Colonic mucosa (tissue), 4 donors: ENCODE measurements at regions not wholly inside any gene's neighbourhood (a gene's known extent, or its start where the extent isn't known, plus 50 kb on each side); places are given as distances from the start of the nearest gene placed in this dataset.

ENCODE experiments used
- DNase-seq: peaks from one replicate; pipeline ENCODE4 v3.0.0-alpha.2; 2020
- H3K27ac ChIP-seq: fragments of 200-600 bp; one replicate; pipeline ENCODE4 v1.8.0; 2021
- H3K27me3 ChIP-seq: fragments of 200-600 bp; one replicate; pipeline ENCODE4 v1.8.0; 2021
- H3K36me3 ChIP-seq: fragments of 200-600 bp; one replicate; pipeline ENCODE4 v1.8.0; 2021
- H3K4me1 ChIP-seq: fragments of 200-600 bp; one replicate; pipeline ENCODE4 v1.8.0; 2021; ENCODE audit warnings: mild to moderate bottlenecking
- H3K4me3 ChIP-seq: fragments of 200-600 bp; one replicate; pipeline ENCODE4 v1.8.0; 2021
- H3K9ac ChIP-seq, 2 donors: one replicate each; pipeline ENCODE4 v1.7.0; 2013; ENCODE audit warnings: control low read depth in 2 of 2, low read depth in 2 of 2, low read length in 2 of 2
- H3K9me3 ChIP-seq: fragments of 200-600 bp; one replicate; pipeline ENCODE4 v1.8.0; 2021
- intact Hi-C: fragments of 100-400 bp; cut with DNase I; formaldehyde crosslinking; loops from one replicate; pipeline ENCODE4 v1.14.1; 2022
- TF ChIP-seq, protein P1 (sequence below): fragments of 200-600 bp; IDR thresholded peaks from one replicate; pipeline ENCODE4 v1.8.0; 2022; ENCODE audit warnings: antibody characterized with exemption, mild to moderate bottlenecking
- donor health status: healthy.
- donor health status: DM: no; HTN: no; CAD: no.
- donor health status: DM: no; HTN: no; CAD: no.

DNA sequence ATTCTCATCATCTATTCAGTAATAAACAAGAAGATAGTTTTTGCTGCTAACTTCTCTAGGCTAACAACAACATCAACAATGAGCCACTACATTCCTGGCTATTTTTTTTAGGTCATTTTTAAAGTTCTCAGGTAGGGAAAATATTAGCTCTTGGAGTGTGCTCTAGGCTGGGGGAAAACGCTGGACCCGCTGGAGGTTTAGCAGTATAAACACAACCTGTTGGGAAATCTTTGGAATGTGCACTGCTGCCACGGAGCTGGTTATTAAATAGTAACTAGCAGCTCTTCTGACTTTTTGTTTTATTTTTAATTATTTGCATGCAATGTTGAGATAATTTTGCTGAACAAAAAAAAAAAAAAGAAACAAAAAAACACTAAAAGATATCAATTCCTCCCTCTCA, 892.1 kb upstream of the ACVR2A start:
- Histone ChIP-seq H3K4me1 (no peaks in the 10 kb centered on the region), H3K36me3 (no peaks in the 10 kb centered on the region), H3K4me3 (no peak overlapping the region), H3K9ac (no peak overlapping the region), H3K27me3 (no peaks in the 10 kb centered on the region), H3K9me3 (no peaks in the 10 kb centered on the region), H3K27ac (no peak overlapping the region)
- no peak for DNase-seq
- TF ChIP-seq, protein P1, sequence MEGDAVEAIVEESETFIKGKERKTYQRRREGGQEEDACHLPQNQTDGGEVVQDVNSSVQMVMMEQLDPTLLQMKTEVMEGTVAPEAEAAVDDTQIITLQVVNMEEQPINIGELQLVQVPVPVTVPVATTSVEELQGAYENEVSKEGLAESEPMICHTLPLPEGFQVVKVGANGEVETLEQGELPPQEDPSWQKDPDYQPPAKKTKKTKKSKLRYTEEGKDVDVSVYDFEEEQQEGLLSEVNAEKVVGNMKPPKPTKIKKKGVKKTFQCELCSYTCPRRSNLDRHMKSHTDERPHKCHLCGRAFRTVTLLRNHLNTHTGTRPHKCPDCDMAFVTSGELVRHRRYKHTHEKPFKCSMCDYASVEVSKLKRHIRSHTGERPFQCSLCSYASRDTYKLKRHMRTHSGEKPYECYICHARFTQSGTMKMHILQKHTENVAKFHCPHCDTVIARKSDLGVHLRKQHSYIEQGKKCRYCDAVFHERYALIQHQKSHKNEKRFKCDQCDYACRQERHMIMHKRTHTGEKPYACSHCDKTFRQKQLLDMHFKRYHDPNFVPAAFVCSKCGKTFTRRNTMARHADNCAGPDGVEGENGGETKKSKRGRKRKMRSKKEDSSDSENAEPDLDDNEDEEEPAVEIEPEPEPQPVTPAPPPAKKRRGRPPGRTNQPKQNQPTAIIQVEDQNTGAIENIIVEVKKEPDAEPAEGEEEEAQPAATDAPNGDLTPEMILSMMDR = no peak
- intact Hi-C loops = no loop called here

DNA sequence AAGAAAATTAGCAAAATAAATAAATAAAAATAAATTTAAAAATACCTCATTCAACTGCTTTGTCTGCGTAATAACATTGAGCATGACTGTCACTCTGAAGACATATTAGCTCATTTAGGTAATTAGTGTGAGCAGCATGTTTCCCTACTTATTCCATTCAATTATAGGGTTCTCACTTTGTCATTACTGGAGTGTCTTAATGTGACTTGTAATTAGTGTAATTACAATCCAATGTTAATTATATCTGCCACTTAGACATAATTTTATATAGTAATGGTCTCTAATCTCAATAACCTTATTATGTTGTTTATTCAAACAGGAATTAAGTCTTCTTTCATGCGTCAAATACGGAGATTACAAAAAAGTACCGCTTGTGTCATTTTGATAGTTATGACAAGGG, 893.9 kb upstream of the ACVR2A start:
- H3K36me3 ChIP-seq = no peaks in the 10 kb centered on the region
- no peaks in the 10 kb centered on the region for H3K9me3 ChIP-seq
- intact Hi-C loops = no loop called here
- no peak overlapping the region for H3K9ac ChIP-seq
- H3K4me3 ChIP-seq = no peak overlapping the region
- no peaks in the 10 kb centered on the region for H3K27me3 ChIP-seq
- TF ChIP-seq, protein P1 = no peak
- no peak for DNase-seq
- no peaks in the 10 kb centered on the region for H3K4me1 ChIP-seq
- no peak overlapping the region for H3K27ac ChIP-seq

DNA sequence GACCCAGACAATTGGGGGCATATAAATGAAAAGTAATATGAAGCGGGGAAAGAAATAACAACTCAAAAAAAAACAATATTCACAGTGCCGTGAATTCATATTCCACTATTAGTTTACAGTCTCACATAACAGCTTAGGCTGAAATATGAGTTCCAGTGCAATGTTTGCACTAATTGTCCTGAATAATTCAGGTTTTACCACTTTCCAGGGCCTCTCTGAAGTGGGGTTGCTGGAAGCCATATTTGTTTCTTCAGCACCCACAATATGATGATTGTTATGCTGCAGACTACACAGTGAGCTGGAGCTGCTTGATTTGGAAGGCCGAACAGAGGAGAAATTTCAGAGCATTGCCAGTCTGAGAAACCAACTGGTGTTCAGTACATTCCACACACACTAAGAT, 894.5 kb upstream of the ACVR2A start:
- intact Hi-C loops = no loop called here
- H3K27ac ChIP-seq = no peak overlapping the region
- DNase-seq = no peak
- H3K4me1 ChIP-seq = no peaks in the 10 kb centered on the region
- H3K9ac ChIP-seq = no peak overlapping the region
- no peaks in the 10 kb centered on the region for H3K27me3 ChIP-seq
- no peak overlapping the region for H3K4me3 ChIP-seq
- TF ChIP-seq, protein P1 = no peak
- H3K9me3 ChIP-seq = no peaks in the 10 kb centered on the region
- no peaks in the 10 kb centered on the region for H3K36me3 ChIP-seq

DNA sequence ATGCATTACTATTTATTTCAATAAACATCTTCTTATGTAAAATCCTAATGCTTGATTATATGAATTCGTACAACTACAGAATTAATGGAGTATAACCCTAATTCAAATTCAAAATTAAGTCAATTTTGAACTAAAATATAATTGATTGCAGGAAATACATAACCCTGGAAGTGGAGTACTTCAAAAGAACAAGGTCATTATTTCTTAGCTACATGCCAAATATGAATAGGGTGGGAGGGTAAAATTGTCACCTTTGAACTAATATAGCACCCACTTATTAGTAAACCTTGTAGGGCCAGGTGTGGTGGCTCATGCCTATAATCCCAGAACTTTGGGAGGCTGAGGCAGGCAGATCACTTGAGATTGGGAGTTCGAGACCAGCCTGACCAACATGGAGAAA, 895.4 kb upstream of the ACVR2A start:
- no peak overlapping the region for H3K9ac ChIP-seq
- DNase-seq = no peak
- no peaks in the 10 kb centered on the region for H3K36me3 ChIP-seq
- TF ChIP-seq, protein P1 = no peak
- H3K4me3 ChIP-seq = no peak overlapping the region
- H3K27me3 ChIP-seq = no peaks in the 10 kb centered on the region
- intact Hi-C loops = no loop called here
- no peaks in the 10 kb centered on the region for H3K9me3 ChIP-seq
- H3K4me1 ChIP-seq = no peaks in the 10 kb centered on the region
- no peak overlapping the region for H3K27ac ChIP-seq

DNA sequence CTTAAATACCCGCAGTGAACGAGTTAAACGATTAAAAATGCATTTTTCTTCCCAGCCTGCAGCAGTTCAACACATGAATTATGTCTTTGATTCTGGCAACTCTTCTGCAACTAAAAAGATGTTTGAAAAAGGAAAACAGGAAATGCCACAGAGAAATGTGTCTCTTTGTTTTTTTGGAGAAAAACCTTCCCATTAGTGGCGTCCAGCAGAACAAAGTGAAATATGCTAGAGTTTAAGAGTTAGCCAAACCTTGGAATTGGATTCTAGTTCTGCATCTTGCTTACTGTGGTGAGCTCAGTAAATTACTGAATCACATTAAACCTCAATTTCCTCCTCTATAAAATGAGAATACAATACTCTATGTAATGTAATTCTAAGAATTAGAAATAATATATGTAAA, 900.2 kb upstream of the ACVR2A start:
- no peak overlapping the region for H3K9ac ChIP-seq
- no peak for DNase-seq
- H3K9me3 ChIP-seq = no peaks in the 10 kb centered on the region
- no peak overlapping the region for H3K4me3 ChIP-seq
- no peaks in the 10 kb centered on the region for H3K36me3 ChIP-seq
- H3K4me1 ChIP-seq = no peaks in the 10 kb centered on the region
- H3K27ac ChIP-seq = no peak overlapping the region
- H3K27me3 ChIP-seq = no peaks in the 10 kb centered on the region
- TF ChIP-seq, protein P1 = no peak
- intact Hi-C loops = no loop called here
